ENCODE measurements at regions not wholly inside any gene's neighbourhood (a gene's known extent, or its start where the extent isn't known, plus 50 kb on each side); places are given as distances from the start of the nearest gene placed in this dataset.

DNA sequence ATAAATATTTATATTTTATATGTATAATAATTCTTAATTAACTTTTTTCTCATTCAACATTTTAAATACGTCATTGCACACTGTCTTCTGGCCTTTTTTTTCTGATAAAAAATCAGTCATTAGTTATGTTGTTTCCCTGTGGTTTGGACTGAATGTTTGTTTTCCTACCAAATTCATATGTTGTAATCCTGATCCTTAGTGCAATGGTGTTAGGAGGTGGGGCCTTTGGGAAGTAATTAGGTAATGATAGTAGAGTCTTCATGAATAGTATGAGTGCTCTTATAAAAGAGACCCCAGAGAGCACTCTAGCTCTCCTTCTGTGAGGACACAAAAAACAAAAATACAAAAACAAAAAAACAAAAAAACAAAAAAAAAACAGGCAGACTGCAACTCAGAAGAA, 117.2 kb downstream of the GASK1B start:
- no peak for FAIRE-seq
- DNase-seq (ENCODE audit: insufficient read length, low spot score) = no peak
- no peak for TF ChIP-seq SPI1 (IDR thresholded peaks at IDR 0.05; ENCODE audit: low read depth, low read length)
- no peak for TF ChIP-seq PAX5 (IDR thresholded peaks at IDR 0.05; ENCODE audit: insufficient read depth, low read length, severe bottlenecking)
- TF ChIP-seq POLR2A (IDR thresholded peaks at IDR 0.05; ENCODE audit: low read depth, low read length) = no peak
- TF ChIP-seq TAF1 (IDR thresholded peaks at IDR 0.05; ENCODE audit: low read depth, low read length) = no peak
- no peak for TF ChIP-seq POU2F2 (IDR thresholded peaks at IDR 0.05; ENCODE audit: low read depth, low read length)

DNA sequence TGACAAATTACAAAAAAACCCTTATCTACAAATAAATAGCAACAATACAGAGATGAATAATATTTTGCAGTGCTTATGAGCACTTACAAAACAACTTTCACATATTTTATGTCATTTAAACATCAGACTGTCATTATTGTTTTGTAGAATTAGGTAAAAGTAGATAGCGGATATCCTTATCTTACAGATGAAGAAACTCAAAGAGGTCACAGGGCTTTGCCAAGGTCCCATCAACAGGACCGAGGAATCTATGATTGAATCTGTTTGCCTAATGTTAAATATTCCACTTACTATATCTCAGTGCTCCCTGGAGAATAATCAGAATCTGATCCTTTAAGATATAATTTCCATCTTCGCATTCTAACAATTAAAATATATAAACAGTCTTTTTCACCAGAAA, 119.0 kb downstream of the GASK1B start:
- FAIRE-seq (no peak), DNase-seq (ENCODE audit: insufficient read length, low spot score) (no peak)
- TF ChIP-seq POLR2AphosphoS5 (IDR thresholded peaks at IDR 0.05; ENCODE audit: low read depth, low read length) (no peak), POU2F2 (IDR thresholded peaks at IDR 0.05; ENCODE audit: low read depth, low read length) (no peak), TAF1 (IDR thresholded peaks at IDR 0.05; ENCODE audit: low read depth, low read length) (no peak), POLR2A (IDR thresholded peaks at IDR 0.05; ENCODE audit: low read depth, low read length) (no peak), PAX5 (IDR thresholded peaks at IDR 0.05; ENCODE audit: insufficient read depth, low read length, severe bottlenecking) (no peak)

DNA sequence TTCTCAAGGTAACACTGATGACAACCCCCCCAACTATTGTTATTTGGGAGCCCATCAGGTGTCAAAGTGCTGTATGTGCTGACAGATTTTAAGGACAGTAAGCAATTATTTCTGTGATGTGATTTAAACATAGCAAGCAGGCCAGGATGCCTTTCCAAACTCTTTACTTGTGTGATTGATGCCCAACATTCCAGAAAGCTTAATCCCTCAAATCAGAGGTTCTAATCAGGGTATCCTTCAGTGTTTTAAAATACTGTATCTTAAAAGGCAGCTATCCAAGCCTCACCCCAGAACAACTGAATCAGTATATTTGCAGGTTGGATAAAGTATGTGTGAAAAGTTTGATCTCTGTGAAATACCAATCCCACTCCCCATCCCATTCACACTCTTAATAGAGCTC, 119.7 kb downstream of the GASK1B start:
- DNase-seq (ENCODE audit: insufficient read length, low spot score) = no peak
- TF ChIP-seq POU2F2 (IDR thresholded peaks at IDR 0.05; ENCODE audit: low read depth, low read length) = no peak
- TF ChIP-seq PAX5 (IDR thresholded peaks at IDR 0.05; ENCODE audit: insufficient read depth, low read length, severe bottlenecking) = no peak
- no peak for TF ChIP-seq POLR2A (IDR thresholded peaks at IDR 0.05; ENCODE audit: low read depth, low read length)
- no peak for TF ChIP-seq POLR2AphosphoS5 (IDR thresholded peaks at IDR 0.05; ENCODE audit: low read depth, low read length)
- TF ChIP-seq SPI1 (IDR thresholded peaks at IDR 0.05; ENCODE audit: low read depth, low read length) = no peak
- no peak for TF ChIP-seq TAF1 (IDR thresholded peaks at IDR 0.05; ENCODE audit: low read depth, low read length)
- FAIRE-seq = no peak

DNA sequence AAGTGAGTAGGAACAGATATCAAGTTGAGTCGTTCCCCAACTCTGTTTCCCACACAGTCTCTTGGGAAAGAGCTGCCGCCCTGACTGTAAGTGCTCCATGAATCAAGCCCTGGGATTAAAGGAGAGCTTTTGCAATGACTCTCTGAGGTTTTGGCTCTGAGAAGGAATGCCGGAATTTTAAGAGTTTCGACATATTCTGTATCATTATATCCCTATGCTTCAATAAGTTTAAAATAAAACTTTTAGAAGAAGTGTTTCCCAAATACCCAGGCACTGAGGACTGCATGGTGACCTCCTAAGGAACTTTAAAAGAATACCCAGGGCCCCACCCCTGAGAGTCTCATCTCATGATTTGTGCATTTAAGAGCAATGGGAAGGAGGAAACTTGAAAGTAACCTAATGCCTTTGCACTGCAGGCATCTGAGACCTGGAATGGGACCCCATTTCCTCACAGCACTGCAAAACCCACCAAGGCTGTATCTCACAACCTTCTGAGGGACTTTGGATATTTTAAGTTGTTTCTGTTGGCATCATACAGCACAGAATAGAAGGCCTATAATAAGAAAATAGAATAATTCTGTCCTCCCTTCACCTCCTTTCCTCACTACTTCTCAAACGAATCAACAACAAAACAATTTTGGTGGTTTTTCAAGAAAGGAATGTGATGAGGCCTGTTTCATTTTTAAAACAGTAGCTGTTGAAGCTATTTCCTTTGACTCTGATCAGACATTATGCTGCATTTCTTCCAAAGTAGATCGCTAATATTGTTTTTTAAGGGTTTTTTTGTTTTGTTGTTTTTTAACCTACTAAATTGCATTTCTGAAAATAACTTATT, 121.2 kb downstream of the GASK1B start:
- FAIRE-seq = no peak
- DNase-seq (ENCODE audit: insufficient read length, low spot score) = no peak
- TF ChIP-seq POLR2A (IDR thresholded peaks at IDR 0.05; ENCODE audit: low read depth, low read length) (no peak), PAX5 (IDR thresholded peaks at IDR 0.05; ENCODE audit: insufficient read depth, low read length, severe bottlenecking) (no peak), POLR2AphosphoS5 (IDR thresholded peaks at IDR 0.05; ENCODE audit: low read depth, low read length) (no peak), POU2F2 (IDR thresholded peaks at IDR 0.05; ENCODE audit: low read depth, low read length) (no peak), SPI1 (IDR thresholded peaks at IDR 0.05; ENCODE audit: low read depth, low read length) (no peak), TAF1 (IDR thresholded peaks at IDR 0.05; ENCODE audit: low read depth, low read length) (no peak)

DNA sequence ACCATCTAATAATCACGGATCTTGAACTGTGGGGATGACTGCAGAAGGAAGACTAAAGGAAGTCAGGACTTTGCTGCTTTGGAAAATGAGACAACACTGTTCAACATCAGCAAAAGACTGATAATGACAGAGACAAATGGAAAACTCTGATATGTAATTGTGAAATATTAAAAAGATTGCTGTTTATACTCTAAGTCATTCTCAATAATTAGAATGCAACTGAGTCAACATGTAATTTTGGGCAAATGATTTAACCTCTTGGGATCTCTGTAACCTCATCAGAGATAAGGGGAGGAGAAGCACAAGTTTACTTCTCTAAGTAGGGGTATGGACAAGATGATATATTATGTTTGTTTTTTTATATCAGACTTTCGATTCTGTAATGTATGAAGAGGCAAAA, 121.9 kb downstream of the GASK1B start:
- TF ChIP-seq POLR2AphosphoS5 (IDR thresholded peaks at IDR 0.05; ENCODE audit: low read depth, low read length) (no peak), SPI1 (IDR thresholded peaks at IDR 0.05; ENCODE audit: low read depth, low read length) (no peak), PAX5 (IDR thresholded peaks at IDR 0.05; ENCODE audit: insufficient read depth, low read length, severe bottlenecking) (no peak), TAF1 (IDR thresholded peaks at IDR 0.05; ENCODE audit: low read depth, low read length) (no peak), POU2F2 (IDR thresholded peaks at IDR 0.05; ENCODE audit: low read depth, low read length) (no peak), POLR2A (IDR thresholded peaks at IDR 0.05; ENCODE audit: low read depth, low read length) (no peak)
- DNase-seq (ENCODE audit: insufficient read length, low spot score) (no peak), FAIRE-seq (no peak)

DNA sequence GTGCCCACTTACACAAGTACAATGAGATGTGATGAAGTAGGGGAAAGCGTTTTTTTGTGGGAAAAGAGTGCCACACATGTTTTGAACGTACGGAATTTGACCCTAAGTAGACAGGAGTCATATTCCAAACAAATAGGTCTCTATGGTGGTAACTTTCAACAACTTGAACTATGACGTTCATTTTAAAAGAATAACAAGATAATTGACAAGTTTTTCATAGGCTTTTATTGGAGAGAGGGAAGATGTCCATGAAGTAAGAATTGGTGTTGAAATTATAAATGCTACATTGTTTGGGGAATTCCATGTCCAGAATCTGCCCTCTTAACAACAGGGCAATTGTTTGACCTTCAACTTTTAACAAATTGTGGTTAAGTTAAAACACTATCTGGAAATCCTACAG, 126.5 kb downstream of the GASK1B start:
- DNase-seq (ENCODE audit: insufficient read length, low spot score) (no peak), FAIRE-seq (no peak)
- TF ChIP-seq POLR2AphosphoS5 (IDR thresholded peaks at IDR 0.05; ENCODE audit: low read depth, low read length) = no peak
- TF ChIP-seq TAF1 (IDR thresholded peaks at IDR 0.05; ENCODE audit: low read depth, low read length) = no peak
- TF ChIP-seq PAX5 (IDR thresholded peaks at IDR 0.05; ENCODE audit: insufficient read depth, low read length, severe bottlenecking) = no peak

DNA sequence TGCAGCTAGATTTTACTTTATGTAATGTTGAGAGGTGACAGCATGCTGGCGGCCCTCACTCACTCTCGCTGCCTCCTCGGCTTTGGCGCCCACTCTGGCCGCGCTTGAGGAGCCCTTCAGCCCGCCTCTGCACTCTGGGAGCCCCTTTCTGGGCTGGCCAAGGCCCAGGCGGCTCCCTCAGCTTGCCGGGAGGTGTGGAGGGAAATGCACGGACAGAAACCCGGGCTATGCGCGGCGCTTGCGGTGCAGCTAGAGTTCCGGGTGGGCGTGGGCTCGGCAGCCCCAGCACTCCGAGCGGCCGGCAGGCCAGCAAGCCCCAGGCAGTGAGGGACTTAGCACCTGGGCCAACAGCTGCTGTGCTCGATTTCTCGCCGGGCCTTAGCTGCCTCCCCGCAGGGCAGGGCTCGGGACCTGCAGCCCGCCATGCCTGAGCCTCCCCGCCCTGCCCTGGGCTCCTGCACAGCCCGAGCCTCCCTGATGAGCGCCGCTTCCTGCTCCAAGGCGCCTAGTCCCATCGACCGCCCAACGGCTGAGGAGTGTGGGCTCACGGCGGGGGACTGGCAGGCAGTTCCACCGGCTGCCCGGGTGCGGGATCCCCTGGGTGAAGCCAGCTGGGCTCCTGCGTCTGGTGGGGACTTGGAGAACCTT, 128.7 kb downstream of the GASK1B start:
- FAIRE-seq = no peak

DNA sequence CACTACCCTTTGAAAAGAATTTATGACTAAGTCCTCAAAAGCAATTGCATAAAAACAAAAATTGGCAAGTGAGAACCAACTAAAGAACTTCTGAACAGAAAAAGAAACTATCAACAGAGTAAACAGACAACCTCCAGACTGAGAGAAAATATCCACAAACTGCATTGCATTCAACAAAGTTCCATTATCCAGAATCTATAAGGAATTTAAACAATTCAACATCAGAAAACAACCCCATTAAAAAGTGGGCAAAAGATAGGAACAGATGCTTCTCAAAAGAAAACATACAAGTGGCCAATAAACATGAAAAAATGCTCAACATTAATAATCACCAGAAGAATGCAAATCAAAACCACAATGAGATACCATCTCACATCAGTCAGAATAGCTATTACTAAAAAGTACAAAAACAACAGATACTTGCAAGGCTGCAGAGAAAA, 130.2 kb downstream of the GASK1B start:
- FAIRE-seq (no peak), DNase-seq (ENCODE audit: insufficient read length, low spot score) (no peak)
- TF ChIP-seq POU2F2 (IDR thresholded peaks at IDR 0.05; ENCODE audit: low read depth, low read length) (no peak), POLR2AphosphoS5 (IDR thresholded peaks at IDR 0.05; ENCODE audit: low read depth, low read length) (no peak), TAF1 (IDR thresholded peaks at IDR 0.05; ENCODE audit: low read depth, low read length) (no peak), POLR2A (IDR thresholded peaks at IDR 0.05; ENCODE audit: low read depth, low read length) (no peak), PAX5 (IDR thresholded peaks at IDR 0.05; ENCODE audit: insufficient read depth, low read length, severe bottlenecking) (no peak), SPI1 (IDR thresholded peaks at IDR 0.05; ENCODE audit: low read depth, low read length) (no peak)

More for the DNA sequence above, 128.7 kb downstream of the GASK1B start:
- TF ChIP-seq POU2F2 (IDR thresholded peaks at IDR 0.05; ENCODE audit: low read depth, low read length) (no peak), TAF1 (IDR thresholded peaks at IDR 0.05; ENCODE audit: low read depth, low read length) (no peak), POLR2AphosphoS5 (IDR thresholded peaks at IDR 0.05; ENCODE audit: low read depth, low read length) (no peak), PAX5 (IDR thresholded peaks at IDR 0.05; ENCODE audit: insufficient read depth, low read length, severe bottlenecking) (no peak), POLR2A (IDR thresholded peaks at IDR 0.05; ENCODE audit: low read depth, low read length) (no peak), SPI1 (IDR thresholded peaks at IDR 0.05; ENCODE audit: low read depth, low read length) (no peak)
- no peak for DNase-seq (ENCODE audit: insufficient read length, low spot score)

DNA sequence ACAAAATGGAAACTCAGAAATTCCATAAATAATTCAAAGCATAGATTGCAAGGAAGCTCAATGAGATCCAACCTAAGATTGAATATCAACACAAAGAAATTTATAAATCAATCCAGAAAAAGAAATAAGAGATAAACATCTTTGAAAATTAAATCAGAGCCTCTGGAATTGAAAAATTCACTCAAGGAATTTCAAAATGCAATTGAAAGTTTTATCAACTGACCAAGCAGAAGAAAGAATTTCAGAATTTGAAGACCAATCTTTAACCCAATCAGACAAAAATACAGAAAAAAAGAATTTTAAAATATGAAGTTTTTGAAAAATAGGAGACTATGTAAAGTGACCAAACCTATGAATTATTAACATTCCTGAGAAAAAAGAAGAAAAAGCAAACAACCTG, 134.1 kb downstream of the GASK1B start:
- no peak for TF ChIP-seq POLR2A (IDR thresholded peaks at IDR 0.05; ENCODE audit: low read depth, low read length)
- TF ChIP-seq SPI1 (IDR thresholded peaks at IDR 0.05; ENCODE audit: low read depth, low read length) = no peak
- no peak for TF ChIP-seq TAF1 (IDR thresholded peaks at IDR 0.05; ENCODE audit: low read depth, low read length)
- TF ChIP-seq POLR2AphosphoS5 (IDR thresholded peaks at IDR 0.05; ENCODE audit: low read depth, low read length) = no peak
- no peak for TF ChIP-seq PAX5 (IDR thresholded peaks at IDR 0.05; ENCODE audit: insufficient read depth, low read length, severe bottlenecking)
- DNase-seq (ENCODE audit: insufficient read length, low spot score) (no peak), FAIRE-seq (no peak)
